ENCODE measurements at regions not wholly inside any gene's neighbourhood (a gene's known extent, or its start where the extent isn't known, plus 50 kb on each side); places are given as distances from the start of the nearest gene placed in this dataset.

GRCh38 chr2:138997346-138997745, 217.2 kb upstream of the NXPH2 start:
- TF ChIP-seq CTCF (IDR thresholded peaks at IDR 0.05) = no peak
- TF ChIP-seq POLR2A (IDR thresholded peaks at IDR 0.05) = no peak

Data from testis (tissue), 2 donors.